ENCODE measurements at regions not wholly inside any gene's neighbourhood (a gene's known extent, or its start where the extent isn't known, plus 50 kb on each side); places are given as distances from the start of the nearest gene placed in this dataset.

DNA sequence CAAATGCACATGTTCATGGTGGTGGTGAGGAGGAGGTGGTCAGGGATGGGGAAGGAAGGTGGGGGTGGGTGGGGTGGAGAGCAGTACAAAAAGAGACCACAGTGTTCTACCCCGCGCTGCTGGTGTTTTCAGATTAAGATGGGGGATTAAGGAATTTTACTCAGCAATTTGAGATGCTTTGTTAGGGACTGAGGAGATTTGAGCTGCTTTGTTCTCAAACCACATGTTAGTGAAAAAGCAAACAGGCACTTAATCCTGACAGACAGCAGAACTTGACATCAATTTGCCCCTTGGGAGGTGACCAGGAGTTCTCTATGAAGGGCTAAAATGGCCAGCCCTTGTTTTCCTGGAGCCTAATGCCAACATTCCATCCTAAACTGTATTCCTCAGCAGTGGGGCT lies 244.5 kb downstream of the MEIS1 start:
- H3K9me3 ChIP-seq (ENCODE audit: control insufficient read depth, insufficient read depth, low read length), result no peaks in the 10 kb centered on the region
- no peaks in the 10 kb centered on the region for H3K36me3 ChIP-seq (ENCODE audit: insufficient read depth, low read length)
- peaks cover 9% of the 10 kb centered on the region; the same call in 1 of the 2 replicates for H3K4me1 ChIP-seq (ENCODE audit: insufficient read depth, low read length)
- H3K9ac ChIP-seq (ENCODE audit: low read depth, low read length), result no peak overlapping the region

DNA sequence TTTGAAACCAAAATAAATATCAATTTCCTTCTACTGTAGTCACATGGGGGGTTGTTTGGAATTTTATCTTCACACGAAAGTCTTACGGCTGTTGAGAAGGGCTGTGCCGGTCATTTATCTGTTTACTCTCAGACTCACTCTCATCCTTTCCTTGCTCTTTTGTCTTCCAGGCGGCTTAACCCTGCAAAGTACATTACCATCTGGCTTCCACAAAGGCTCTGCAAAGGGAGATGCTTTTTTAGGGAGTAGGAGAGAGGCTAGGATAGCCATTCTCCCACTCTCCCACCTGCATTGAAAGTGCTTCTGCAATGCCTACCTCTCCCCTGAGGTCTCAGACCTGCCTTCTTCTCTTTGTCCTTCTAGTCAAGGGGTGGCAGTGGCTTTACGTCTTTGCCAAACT lies 247.6 kb downstream of the MEIS1 start:
- Histone ChIP-seq H3K9ac (ENCODE audit: low read depth, low read length) (no peak overlapping the region), H3K4me1 (ENCODE audit: insufficient read depth, low read length) (peaks cover 18% of the 10 kb centered on the region; the same call in 1 of the 2 replicates), H3K9me3 (ENCODE audit: control insufficient read depth, insufficient read depth, low read length) (no peaks in the 10 kb centered on the region), H3K36me3 (ENCODE audit: insufficient read depth, low read length) (no peaks in the 10 kb centered on the region)

DNA sequence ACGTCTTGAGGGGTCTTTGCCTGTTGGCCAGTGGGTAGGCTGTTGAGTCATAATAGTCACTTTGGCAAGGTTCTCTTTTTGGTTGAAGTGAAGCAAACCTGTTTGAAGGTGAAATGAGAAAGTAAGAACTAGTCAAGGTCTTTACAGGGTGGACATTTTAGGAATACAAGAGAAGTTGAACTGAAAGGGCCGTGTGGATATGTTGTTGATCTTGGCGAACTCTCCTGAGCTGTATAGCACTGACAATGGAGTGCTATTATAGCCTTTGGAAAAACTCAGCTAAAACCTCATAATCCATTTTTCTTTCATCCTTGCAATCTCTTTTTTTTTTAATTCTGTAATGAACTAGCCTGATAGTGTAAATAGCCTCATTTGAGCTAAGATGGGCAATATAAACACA lies 248.1 kb downstream of the MEIS1 start:
- H3K9me3 ChIP-seq (ENCODE audit: control insufficient read depth, insufficient read depth, low read length), result no peaks in the 10 kb centered on the region
- no peaks in the 10 kb centered on the region for H3K36me3 ChIP-seq (ENCODE audit: insufficient read depth, low read length)
- peaks cover 18% of the 10 kb centered on the region; the same call in 1 of the 2 replicates for H3K4me1 ChIP-seq (ENCODE audit: insufficient read depth, low read length)
- no peak overlapping the region for H3K9ac ChIP-seq (ENCODE audit: low read depth, low read length)

DNA sequence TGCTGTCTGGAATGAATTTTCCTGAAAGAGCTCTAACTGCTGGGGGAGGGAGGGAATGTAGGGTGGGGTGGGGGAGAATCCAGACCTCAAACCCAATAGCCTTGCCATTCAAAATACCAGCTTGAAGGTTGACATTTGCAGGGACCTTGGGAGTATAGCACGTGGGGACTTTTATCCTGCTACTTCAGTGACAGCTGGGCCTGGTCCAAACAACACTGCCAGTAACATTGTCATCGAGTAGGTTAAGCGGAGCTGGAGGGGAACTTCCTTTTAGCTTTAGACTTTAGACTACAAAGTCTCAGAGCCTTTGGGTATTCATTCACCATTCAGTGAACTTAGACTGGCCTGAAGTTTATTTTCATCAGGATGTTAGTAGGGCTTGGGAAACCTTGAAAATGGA lies 248.7 kb downstream of the MEIS1 start:
- H3K9ac ChIP-seq (ENCODE audit: low read depth, low read length), result no peak overlapping the region
- H3K36me3 ChIP-seq (ENCODE audit: insufficient read depth, low read length), result no peaks in the 10 kb centered on the region
- peaks cover 18% of the 10 kb centered on the region; the same call in 1 of the 2 replicates for H3K4me1 ChIP-seq (ENCODE audit: insufficient read depth, low read length)
- no peaks in the 10 kb centered on the region for H3K9me3 ChIP-seq (ENCODE audit: control insufficient read depth, insufficient read depth, low read length)

DNA sequence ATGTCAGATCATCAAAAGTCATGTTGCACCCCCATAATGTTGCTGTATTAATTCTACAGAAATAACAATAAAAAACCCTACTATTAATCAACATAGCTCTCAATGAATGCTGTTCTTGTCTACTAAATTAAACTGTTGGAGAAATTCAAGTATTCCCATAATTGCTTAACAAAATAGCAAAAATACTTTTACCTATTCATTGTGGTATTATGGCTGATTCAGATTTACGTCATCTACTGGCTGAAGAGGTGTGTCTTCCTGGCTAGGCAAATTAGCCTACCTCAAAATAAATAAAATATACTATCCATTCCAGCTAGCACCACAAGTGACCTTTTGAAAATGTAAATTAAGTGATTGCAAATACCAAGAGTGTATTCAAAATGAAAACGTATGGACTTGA lies 249.4 kb downstream of the MEIS1 start:
- H3K9ac ChIP-seq (ENCODE audit: low read depth, low read length), result no peak overlapping the region
- peaks cover 18% of the 10 kb centered on the region; the same call in 1 of the 2 replicates for H3K4me1 ChIP-seq (ENCODE audit: insufficient read depth, low read length)
- H3K9me3 ChIP-seq (ENCODE audit: control insufficient read depth, insufficient read depth, low read length), result no peaks in the 10 kb centered on the region
- no peaks in the 10 kb centered on the region for H3K36me3 ChIP-seq (ENCODE audit: insufficient read depth, low read length)

DNA sequence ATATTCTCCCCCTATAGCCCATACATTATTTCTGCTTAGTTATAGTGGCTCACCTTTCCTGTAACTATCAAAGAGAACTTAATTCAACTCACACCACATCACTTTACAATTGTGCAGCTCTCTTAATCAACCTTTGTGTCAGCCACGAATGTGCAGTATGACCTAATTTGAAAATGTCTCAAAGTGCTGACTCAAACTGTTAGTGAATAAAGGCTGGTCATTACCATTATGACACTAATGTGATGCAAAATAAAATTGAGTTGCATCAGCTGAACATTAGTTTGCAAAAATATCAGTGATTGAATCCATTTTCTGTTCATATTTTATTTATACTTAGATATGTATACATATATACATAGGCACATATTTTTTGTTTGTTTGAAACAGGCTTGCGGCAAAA lies 251.8 kb downstream of the MEIS1 start:
- Histone ChIP-seq H3K9ac (ENCODE audit: low read depth, low read length) (no peak overlapping the region), H3K4me1 (ENCODE audit: insufficient read depth, low read length) (peaks cover 26% of the 10 kb centered on the region; the same call in 1 of the 2 replicates), H3K9me3 (ENCODE audit: control insufficient read depth, insufficient read depth, low read length) (no peaks in the 10 kb centered on the region), H3K36me3 (ENCODE audit: insufficient read depth, low read length) (no peaks in the 10 kb centered on the region)

DNA sequence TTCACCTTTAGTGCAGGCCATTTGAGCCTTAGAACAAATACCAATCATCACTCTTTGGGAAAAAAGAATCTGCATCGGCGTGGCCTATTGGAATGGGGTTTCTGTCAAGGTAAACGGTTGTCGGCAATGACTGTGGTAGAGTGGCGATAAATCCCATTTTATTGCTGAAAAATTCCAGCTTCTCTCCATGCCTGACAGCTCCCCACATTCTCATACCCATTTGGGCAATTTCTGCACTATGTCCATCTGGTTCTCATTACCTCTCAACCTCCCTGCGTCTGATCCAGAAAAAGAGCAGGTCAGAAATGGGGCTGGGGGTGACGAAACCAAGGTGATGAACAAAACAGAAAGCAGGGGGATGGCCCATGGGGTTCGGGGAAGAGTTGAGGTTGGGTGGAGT lies 254.0 kb downstream of the MEIS1 start:
- H3K4me1 ChIP-seq (ENCODE audit: insufficient read depth, low read length), result peaks cover 28% of the 10 kb centered on the region; the same call in 1 of the 2 replicates
- no peak overlapping the region for H3K9ac ChIP-seq (ENCODE audit: low read depth, low read length)
- H3K9me3 ChIP-seq (ENCODE audit: control insufficient read depth, insufficient read depth, low read length), result no peaks in the 10 kb centered on the region
- no peaks in the 10 kb centered on the region for H3K36me3 ChIP-seq (ENCODE audit: insufficient read depth, low read length)

DNA sequence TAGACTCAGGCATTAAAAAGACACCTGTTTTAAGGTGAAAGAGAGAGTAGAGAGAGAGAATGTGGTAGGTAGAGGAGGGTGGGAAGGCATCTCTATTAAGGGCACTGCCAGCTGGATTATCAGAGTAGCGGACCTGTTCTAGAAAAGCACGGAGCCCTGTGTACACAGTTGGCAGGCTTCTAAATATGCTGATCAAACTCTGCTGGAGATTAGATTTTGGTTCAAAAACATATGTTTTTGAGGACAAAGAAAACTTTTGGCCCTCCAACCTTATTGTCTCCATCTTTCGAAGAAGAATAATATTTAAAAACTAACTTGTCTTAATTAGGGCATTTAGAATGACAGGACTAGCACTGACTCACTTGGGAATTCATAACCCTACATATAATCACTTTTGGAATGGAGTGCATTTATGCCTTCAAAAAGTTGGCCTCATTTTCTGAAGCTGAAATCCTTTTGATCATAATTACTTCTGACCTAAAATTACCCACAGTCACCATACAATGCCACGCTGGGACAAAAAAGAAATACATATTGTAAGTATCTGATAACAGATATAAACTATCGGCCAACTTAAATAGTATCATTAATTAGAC lies 254.6 kb downstream of the MEIS1 start:
- H3K36me3 ChIP-seq (ENCODE audit: insufficient read depth, low read length), result no peaks in the 10 kb centered on the region
- no peak overlapping the region for H3K9ac ChIP-seq (ENCODE audit: low read depth, low read length)
- peaks cover 31% of the 10 kb centered on the region; the same call in 1 of the 2 replicates for H3K4me1 ChIP-seq (ENCODE audit: insufficient read depth, low read length)
- H3K9me3 ChIP-seq (ENCODE audit: control insufficient read depth, insufficient read depth, low read length), result no peaks in the 10 kb centered on the region

DNA sequence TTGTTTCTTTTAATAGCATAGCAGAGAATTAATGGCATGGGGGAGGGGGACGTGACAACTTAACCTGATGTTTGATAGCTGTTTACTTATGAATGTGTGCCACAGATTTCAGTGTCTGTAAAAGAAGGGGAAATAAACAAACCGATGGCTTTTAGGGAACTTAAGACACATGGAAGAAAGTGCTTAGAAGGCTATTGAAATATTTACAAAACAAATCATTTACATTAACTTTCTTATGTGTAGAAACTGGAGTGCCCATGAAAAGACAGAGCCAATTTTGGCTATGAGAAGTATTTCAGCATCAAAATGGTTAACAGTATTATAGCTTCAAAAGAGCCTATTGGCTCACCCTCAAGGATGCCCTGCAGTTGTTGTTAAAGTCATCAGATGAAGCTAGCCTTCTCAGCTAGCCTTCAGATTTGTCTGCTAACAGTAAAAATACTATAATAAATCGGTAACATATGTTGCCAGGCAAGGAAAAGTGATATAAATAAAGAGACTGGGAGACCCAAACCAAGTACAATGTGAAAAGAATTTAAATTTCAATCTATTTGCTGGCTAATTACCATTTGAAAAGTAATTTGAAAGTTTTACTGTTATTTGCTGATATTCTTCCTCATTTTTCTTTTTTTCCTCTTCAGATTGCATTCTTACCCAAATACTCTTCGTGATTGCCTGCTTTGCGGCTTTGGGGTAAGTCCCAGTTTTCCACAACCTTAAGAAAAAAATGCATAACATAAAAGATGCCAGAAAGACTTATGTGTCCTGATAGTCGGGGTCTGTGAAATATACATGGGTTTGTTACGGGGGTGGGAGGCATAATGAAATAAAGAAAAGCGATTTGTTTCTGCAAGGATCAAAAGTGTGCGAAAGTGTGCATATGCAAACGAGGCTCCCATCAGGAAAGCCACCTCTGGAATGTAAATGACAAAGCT lies 256.4 kb downstream of the MEIS1 start:
- Histone ChIP-seq H3K36me3 (ENCODE audit: insufficient read depth, low read length) (no peaks in the 10 kb centered on the region), H3K4me1 (ENCODE audit: insufficient read depth, low read length) (peaks cover 30% of the 10 kb centered on the region; the same call in 1 of the 2 replicates), H3K9me3 (ENCODE audit: control insufficient read depth, insufficient read depth, low read length) (no peaks in the 10 kb centered on the region), H3K9ac (ENCODE audit: low read depth, low read length) (no peak overlapping the region)

DNA sequence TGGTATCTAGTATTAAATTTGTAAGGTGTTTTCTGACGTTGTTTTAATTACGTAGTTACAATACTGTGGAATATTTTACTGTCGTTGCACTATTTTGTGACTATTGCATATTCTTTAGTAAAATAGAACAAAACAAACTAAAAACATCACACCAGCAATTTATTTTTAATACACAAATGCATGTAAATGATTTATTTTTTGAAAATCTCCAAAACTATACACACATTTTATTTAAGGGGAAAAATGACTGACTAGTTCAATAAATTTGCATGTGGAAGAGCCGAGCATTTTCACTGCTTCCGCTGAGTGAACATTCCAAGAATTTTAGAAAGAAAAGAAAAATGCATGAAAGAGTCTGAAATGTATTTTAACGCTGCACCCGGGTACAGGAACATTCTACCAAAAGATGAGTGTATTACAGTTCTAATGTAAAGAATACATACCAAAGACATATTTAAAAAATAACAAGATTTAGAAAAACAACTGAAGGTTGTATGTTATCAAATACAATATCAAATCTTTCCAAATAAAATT lies 257.7 kb downstream of the MEIS1 start:
- Histone ChIP-seq H3K4me1 (ENCODE audit: insufficient read depth, low read length) (peaks cover 21% of the 10 kb centered on the region; the same call in 1 of the 2 replicates), H3K9me3 (ENCODE audit: control insufficient read depth, insufficient read depth, low read length) (no peaks in the 10 kb centered on the region), H3K36me3 (ENCODE audit: insufficient read depth, low read length) (no peaks in the 10 kb centered on the region)

DNA sequence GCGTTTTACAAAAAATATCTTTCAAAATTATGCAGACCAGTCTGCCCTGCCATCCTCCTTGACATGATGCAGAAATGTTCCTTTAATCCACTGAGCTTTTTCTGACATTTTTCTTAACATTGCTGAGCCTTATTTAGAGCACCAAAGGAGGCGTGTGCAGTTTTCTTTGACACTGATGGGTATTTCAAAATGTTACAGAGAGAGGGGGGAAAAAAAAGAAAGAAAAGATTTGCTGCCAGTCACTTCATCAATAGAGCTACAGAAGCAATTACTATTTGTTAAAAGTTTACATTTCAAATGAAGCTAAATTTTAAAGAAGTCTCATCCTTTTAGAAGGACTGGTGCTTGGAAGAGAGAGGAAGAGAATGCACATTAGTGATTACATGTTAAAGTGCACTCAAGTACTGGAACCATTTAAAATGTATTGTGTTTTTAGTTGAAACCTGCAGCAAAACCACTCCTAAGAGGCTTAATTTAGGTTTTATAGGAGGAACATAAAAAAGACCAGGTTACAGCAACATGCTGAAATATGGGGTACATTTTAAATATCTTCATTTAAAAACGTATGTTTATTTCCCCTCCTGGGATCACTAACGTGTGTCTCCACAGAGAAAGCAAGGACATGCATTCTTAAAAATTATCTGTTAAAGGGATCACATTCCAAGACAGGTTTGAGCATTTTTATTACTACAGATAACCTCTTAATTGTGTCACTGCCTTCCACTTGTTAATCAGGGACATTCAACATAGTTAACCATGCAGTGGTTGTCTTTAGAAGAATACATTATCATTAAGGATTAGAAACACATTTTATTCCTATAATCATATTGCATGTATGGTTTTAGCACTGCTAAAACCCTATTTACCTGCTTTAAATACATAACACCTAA lies 258.4 kb downstream of the MEIS1 start:
- Histone ChIP-seq H3K36me3 (ENCODE audit: insufficient read depth, low read length) (no peaks in the 10 kb centered on the region), H3K9me3 (ENCODE audit: control insufficient read depth, insufficient read depth, low read length) (no peaks in the 10 kb centered on the region), H3K9ac (ENCODE audit: low read depth, low read length) (no peak overlapping the region), H3K4me1 (ENCODE audit: insufficient read depth, low read length) (peaks cover 21% of the 10 kb centered on the region; the same call in 1 of the 2 replicates)

More for the DNA sequence above, 257.7 kb downstream of the MEIS1 start:
- no peak overlapping the region for H3K9ac ChIP-seq (ENCODE audit: low read depth, low read length)

DNA sequence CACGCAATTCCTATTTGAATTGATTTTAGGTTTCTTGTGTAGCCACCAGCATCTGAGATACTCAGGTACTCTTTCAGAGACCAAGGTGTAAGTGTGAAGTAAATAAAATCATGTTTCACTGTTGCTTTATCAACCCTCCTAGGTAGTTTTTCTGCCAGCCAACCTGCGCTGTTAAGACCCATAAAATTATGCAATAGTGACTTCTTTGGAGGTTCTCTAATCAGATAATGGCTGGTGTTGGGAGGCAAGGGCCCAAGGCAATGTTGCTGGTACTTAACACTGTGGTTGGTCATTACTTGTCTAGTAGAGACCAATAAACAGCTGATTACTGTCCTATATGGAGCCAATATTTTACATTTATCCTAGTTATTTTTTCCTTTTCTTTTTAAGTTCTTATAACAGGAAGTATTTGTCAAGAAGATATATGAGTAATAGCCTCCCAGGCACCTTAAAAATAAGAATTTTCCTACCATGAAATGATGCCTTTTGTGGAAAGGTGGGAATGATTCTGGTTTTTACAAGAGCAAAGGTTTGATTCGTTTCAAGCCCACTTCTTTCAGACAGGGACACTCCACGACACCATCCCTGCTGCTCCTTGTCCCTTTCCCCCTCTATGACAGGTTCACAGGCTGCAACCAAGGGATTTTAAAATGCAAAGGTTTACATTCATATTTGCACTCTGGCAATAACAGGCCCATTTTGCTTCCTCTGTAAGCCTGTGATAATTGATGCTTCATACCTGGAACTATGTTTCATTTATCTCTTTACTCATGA lies 259.3 kb downstream of the MEIS1 start:
- H3K36me3 ChIP-seq (ENCODE audit: insufficient read depth, low read length), result no peaks in the 10 kb centered on the region
- H3K9ac ChIP-seq (ENCODE audit: low read depth, low read length), result no peak overlapping the region
- H3K9me3 ChIP-seq (ENCODE audit: control insufficient read depth, insufficient read depth, low read length), result no peaks in the 10 kb centered on the region
- H3K4me1 ChIP-seq (ENCODE audit: insufficient read depth, low read length), result peaks cover 21% of the 10 kb centered on the region; the same call in 1 of the 2 replicates

DNA sequence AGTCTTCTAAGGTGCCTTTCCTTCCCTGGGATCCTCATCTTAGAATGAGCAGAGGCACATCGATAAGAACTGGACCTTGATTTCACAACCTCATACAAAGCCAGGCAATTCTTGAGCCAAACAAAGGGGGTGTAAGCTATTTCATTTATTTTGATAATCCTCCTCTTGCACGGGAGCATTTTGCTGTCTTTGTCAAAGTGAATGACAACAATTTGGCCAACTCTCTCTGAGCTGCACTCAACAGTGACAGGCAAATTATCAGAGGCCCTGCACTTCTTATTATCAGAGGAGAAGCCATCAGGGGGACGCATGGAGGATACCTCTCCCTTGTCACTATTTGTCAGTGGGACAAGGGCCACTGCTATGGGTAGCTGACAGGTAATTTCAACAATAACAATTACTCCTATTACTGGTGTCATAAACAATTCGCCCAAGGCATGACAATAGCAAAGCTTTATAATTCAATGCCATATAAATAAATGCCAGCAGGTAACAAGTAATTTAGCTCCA lies 260.4 kb downstream of the MEIS1 start:
- no peaks in the 10 kb centered on the region for H3K36me3 ChIP-seq (ENCODE audit: insufficient read depth, low read length)
- H3K4me1 ChIP-seq (ENCODE audit: insufficient read depth, low read length), result peaks cover 30% of the 10 kb centered on the region
- H3K9me3 ChIP-seq (ENCODE audit: control insufficient read depth, insufficient read depth, low read length), result no peaks in the 10 kb centered on the region
- H3K9ac ChIP-seq (ENCODE audit: low read depth, low read length), result no peak overlapping the region

Data from ES-I3 (cell line).